GM13976 (cell line): ENCODE measurements at regions not wholly inside any gene's neighbourhood (a gene's known extent, or its start where the extent isn't known, plus 50 kb on each side); places are given as distances from the start of the nearest gene placed in this dataset.

Experiments
- DNase-seq: peaks from one replicate; pipeline ENCODE4 v3.0.0; 2012; ENCODE audit warnings: low spot score
- CTCF ChIP-seq: IDR thresholded peaks from 2 replicates; pipeline ENCODE4 v1.5.1; 2012; ENCODE audit warnings: borderline replicate concordance, mild to moderate bottlenecking; ENCODE audit not compliant: insufficient read depth; ENCODE audit errors: extremely low read depth, missing control alignments, control extremely low read depth
- in situ Hi-C: fragments of 300-500 bp; cut with MboI; formaldehyde crosslinking; loops from one replicate; pipeline ENCODE4 v1.12.0; 2022; ENCODE audit warnings: low sequenced_read_pairs, mixed read lengths, inconsistent platforms; ENCODE audit not compliant: unreplicated experiment

GRCh38 chr10:57119684-57120083 lies 758.6 kb upstream of the ZWINT start:
- DNase-seq, result no peak
- in situ Hi-C loops, result no loop called here
- no peak for TF ChIP-seq CTCF

GRCh38 chr10:57113545-57113944 lies 752.5 kb upstream of the ZWINT start:
- no peak for DNase-seq
- no peak for TF ChIP-seq CTCF
- in situ Hi-C loops, result no loop called here

DNA sequence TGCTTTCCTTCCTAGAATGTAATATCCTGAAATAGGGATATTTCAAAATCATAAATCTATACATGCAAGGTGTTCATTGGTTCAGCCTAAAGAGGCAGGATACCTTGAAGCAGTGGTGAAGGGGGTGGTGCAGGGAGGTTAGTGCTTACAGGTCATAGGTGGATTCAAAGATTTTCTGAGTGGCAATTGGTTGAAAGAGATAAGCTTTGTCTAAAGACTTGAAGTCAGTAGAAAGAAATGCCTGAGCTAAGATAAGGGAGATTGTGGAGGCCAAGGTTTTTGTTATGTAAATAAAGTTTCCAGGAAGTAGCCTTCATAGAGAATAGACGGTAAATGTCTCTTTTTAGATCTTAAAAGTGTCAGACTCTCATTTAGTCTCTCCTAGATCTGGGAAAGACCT lies 741.2 kb upstream of the ZWINT start:
- in situ Hi-C loops, result no loop called here
- TF ChIP-seq CTCF, result no peak
- DNase-seq, result no peak

DNA sequence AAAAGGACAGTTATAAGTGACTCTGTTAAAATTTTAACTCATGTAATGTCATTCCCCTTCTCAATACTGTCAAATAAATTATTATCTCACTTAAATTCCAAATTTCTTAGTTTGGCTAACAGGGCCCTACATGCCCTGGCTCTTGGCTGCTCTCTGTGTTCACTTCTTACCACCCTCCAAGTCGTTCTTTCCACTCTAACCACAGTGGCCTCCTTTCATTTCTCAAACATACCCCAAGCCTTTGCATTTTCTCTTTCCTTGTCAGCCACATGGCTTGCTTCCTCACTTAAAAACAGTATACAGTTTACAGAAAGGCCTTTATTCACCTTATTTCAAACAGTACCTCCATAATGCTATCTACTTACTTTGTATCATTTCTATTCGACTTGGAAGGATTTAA lies 737.1 kb upstream of the ZWINT start:
- no peak for DNase-seq
- in situ Hi-C loops, result no loop called here
- TF ChIP-seq CTCF, result no peak

DNA sequence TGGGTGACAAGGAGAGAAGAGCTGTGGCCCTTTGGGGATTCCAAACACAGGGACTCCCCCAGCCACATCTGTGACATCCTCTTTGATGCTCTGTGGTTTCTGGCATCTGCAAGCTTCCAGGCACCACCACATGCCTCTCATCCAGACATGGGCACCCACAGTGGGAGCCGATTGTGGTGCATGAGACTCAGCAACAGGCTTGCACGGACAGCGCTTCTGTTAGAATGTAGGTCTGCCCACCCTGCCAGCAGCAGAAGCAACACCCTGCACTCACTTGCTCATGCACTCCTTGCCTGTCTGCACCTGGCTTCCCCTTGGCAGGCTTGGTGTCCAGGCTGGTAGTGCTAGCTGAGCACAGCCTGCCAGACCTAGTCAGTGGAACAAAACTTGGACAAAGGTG lies 735.0 kb upstream of the ZWINT start:
- in situ Hi-C loops, result no loop called here
- no peak for TF ChIP-seq CTCF
- no peak for DNase-seq

- in situ Hi-C loops, result no loop called here
- no peak for DNase-seq
- TF ChIP-seq CTCF, result no peak
Observed at GRCh38 chr10:57094965-57095364, 733.9 kb upstream of the ZWINT start.

- TF ChIP-seq CTCF, result no peak
- in situ Hi-C loops, result no loop called here
- no peak for DNase-seq
Observed at GRCh38 chr10:57094083-57094482, 733.0 kb upstream of the ZWINT start.
